ENCODE measurements at regions not wholly inside any gene's neighbourhood (a gene's known extent, or its start where the extent isn't known, plus 50 kb on each side); places are given as distances from the start of the nearest gene placed in this dataset.
A peak's percentile ranks its signal among the peaks of the same experiment; 100 is the strongest.
"Not testable (repeated sequence)": the region's sequence is repeated elsewhere in the genome, so short reads cannot be mapped to it uniquely, and the experiment has no call there.

DNA sequence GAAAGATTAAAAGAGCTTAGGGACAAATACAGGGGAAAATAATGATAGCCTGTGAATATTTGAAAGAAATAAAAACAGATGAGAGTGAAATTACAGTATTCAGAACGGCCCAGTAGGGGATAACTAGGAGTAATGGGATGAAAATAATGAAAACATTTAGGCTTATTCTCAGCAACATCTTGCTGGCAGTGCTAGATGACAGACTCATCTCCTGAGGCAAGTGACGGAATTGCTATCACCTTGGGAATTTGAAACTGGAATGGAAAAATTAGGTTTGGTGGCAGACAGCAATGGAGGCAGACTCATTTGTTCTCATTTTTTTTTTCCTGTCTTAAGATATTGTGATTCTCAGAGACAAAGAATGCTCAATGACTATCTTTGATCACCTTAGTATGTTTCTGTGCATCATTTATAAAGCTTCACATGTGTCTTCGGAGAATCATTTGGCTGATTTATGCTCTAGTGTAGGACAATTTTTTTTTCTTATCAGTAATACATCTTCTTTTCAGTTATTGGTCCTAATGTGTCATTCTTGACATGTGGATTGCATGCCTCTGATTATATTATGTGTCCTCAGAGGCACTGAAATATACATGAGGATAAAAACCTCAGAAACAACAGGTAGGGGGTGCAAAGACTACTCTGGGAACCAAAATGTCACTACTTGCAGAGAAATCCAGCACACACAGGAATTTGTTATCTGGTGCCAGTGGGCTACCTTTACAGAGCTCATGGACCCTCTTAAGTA is 711.7 kb downstream of the EDEM1 start:
- intact Hi-C loops (cut with DNase I): no loop called here
- ATAC-seq (no peak), DNase-seq (ENCODE audit: missing footprints) (no peak)

DNA sequence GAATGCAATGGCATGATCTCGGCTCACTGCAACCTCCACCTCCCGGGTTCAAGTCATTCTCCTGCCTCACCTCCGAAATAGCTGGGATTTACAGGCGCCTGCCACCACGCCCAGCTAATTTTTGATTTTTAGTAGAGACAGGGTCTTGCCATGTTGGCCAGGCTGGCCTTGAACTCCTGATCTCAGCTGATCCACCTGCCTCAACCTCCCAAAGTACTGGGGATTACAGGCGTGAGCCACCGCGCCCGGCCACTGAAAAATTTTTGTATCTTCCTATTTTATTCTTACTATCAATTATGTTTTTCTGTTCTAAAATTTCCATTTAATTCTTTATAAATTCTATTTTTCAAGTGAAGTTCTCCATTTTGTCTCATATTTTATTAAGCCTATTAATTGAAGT is 730.4 kb downstream of the EDEM1 start:
- intact Hi-C loops (cut with DNase I): no loop called here
- DNase-seq (ENCODE audit: missing footprints) (no peak), ATAC-seq (no peak)

DNA sequence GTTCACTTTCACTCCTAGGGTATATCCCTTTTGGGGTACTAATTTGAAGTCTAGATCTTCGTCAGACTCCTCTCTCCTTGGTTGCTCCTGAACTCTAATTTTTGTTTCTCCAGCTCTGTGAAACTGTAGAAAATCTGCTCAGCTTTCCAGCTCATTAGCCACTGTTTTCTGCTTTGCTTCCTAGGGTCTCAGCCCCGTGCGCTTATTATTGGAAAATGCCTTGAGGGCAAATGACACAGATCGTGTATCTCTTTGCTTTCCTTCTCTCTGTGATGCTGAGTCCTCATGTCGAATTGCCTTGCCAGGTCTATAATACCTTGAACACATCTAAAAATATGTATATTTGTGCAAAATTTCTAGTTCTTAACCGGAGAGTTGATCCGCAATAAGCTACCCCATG is 731.1 kb downstream of the EDEM1 start:
- intact Hi-C loops (cut with DNase I): no loop called here
- no peak for DNase-seq (ENCODE audit: missing footprints)
- ATAC-seq: no peak

DNA sequence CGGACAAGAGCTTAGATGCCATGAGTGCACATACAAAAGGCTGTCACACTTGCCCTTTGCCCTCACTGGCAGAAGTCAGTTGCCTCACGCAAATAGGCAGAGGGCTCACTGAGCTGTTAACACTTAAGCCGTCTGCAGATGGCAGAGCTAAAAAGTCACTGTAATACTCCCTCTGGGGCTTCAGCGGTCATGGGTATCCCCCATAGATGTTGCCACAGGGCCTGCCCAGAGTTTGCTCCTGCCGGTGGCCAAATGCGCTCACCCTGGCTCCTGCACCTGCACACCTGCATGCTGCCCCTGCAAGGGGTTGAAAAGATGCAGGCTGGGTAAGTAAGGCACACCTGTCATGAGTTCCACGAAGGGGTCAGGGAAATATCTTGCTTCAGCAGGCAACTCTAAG is 741.5 kb downstream of the EDEM1 start:
- intact Hi-C loops (cut with DNase I): no loop called here
- no peak for ATAC-seq
- DNase-seq (ENCODE audit: missing footprints): no peak

DNA sequence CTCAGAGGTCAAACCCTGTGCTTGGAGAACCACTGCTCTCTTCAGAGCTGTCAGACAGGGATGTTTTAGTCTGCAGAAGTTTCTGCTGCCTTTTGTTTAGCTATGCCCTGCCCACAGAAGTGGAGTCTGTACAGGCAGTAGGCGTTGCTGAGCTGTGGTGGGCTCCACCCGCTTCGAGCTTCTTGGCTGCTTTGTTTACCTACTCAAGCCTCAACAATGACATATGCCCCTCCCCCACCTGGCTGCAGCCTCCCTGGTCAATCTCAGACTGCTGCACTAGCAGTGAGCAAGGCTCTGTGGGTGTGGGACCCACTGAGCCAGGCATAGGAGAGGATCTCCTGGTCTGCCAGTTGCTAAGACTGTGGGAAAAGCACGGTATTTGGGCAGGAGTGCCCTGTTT is 756.6 kb downstream of the EDEM1 start:
- DNase-seq (ENCODE audit: missing footprints); intact Hi-C loops (cut with DNase I); ATAC-seq: not testable (repeated sequence)

DNA sequence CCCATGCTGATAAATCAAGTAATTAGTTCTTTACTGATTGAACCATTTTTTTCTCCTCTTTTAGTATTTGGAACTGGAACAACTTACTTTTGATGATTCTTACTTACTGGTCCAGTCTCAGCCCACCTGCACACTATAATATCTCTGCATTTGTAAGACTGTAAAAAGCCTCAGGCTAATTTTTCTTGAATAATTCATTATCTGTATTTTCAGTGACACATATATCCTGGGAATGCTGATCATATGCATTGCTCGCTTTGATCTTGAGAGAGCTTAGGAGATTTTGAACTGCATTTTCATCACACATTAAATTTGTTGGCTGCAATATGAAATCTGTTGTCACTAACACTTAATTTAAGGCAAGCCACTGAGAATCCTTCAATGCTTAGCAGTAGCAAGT is 760.6 kb downstream of the EDEM1 start:
- no peak for DNase-seq (ENCODE audit: missing footprints)
- intact Hi-C loops (cut with DNase I): no loop called here
- no peak for ATAC-seq

DNA sequence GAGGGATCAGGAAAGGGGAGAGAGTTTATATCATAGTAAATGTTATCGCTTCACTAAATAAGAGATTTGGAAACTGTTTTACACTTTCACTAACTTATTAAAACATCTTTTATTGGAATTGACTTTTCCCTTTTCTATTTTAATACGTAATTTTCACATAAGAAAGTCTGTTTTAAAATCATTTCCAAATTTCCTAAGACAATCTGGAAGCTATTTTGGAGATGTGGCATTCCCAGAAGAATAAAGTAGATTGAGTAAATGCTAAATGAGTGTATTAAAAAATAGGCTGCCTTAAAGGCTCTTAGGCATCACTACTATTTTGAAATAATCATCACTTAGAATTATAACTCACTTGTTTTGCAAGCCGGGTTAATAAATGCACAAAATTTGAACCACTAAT is 763.5 kb downstream of the EDEM1 start:
- no peak for ATAC-seq
- intact Hi-C loops (cut with DNase I): no loop called here
- DNase-seq (ENCODE audit: missing footprints): no peak

DNA sequence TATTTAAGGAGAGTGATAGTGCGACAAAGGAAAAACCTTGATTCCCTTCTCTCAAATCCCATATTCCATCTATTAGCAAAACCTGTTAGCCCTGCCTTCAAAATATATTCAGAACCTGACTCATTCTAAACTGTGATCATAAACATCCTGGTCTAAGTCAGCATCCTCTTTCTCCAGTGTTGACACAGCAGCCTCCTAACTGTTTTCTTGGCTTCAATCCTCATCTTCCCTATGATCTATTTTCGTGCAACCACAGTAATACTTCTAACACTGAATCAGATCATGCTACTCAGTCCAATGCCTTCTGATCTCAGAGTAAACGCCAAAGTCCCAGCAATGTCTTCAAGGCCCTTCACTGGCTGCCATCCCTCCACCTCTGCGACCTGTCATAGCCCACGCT is 785.1 kb downstream of the EDEM1 start:
- intact Hi-C loops (cut with DNase I): no loop called here
- DNase-seq (ENCODE audit: missing footprints): no peak
- ATAC-seq: no peak

DNA sequence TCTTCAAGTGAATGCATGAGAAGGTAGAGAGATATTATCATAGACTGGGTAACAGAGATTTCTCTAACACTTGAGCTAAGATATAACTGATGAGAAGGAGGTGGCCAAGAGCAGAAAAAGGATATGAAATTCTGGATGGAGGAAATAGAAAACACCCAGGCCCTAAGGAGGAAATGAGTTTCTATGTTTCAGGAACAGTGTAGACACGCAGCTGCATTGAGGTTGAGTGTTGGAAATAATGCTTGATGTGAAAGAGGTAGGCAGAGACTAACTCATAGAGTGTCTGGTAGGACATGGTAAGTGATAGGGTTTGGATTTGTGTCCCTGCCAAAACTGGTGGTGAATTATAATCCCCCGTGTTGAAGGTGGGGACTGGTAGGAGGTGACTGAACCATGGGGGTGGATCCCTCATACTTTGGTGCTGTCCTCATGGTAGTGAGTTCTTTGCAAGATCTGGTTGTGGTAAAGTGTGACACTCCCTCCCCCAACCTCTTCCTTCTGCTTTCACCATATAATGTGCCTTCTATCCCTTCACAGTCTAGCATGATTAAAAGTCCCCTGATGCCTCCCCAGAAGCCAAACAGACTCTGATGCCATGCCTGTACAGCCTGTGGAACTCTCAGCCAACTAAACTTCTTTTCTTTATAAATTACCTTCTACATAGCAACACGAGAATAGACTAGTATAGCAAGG is 787.3 kb downstream of the EDEM1 start:
- intact Hi-C loops (cut with DNase I): no loop called here
- peak; percentile 64 for ATAC-seq

DNA sequence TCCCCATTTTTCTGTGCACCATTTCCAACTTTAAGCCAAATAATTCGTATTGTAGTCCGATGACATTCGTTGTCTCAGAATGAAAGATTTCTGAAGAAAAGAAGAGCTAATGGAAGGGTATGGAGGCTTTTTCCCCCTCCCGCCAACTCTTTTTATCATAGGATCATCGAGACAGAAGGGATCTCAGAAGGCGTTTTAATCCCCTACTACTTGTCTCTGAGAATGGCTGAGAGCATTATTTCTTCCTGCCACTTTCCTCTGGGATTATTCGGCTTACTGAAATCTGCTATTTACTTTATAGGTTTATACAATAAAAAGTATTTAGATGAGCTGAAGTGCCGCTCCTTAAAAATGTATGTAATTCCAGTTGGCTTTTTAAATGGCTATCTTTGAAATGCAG is 789.8 kb downstream of the EDEM1 start:
- ATAC-seq (no peak), DNase-seq (ENCODE audit: missing footprints) (no peak)
- intact Hi-C loops (cut with DNase I): no loop called here

More for the DNA sequence above, 787.3 kb downstream of the EDEM1 start:
- no peak for DNase-seq (ENCODE audit: missing footprints)

DNA sequence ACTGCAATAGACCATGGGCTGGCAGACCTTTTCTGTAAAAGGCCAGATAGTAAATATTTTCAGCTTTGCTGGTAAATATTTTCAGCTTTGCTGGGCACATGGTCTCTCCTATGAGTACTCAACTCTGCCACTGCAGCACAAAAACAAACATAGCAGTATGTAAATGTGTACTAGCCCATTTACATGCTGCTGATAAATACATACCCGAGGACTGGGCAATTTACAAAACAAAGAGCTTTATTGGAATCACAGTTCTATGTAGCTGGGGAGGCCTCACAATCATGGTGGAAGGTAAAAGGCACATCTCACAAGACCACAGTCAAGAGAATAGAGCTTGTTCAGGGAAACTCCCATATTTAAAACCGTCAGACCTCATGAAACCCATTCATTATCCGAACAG is 793.0 kb downstream of the EDEM1 start:
- ATAC-seq: no peak
- DNase-seq (ENCODE audit: missing footprints): no peak
- intact Hi-C loops (cut with DNase I): no loop called here

DNA sequence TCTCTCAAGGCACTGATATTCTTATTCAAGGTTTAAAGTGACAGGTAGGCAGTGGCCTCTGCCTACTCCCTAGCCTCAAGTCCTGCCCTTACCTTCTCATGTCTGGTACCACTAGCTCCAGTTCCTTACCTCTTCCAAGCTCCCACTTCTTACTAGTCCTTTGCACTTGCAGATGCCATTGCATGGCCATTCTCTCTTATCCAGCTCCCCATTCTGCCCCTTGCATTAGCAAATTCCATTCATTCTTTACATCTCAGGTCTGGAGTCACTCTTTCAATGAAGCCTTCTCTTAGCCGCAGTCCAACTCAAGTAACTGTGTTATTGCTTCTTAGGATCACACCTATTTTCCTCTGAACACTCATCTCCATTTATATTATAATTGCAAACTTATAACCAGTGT is 807.1 kb downstream of the EDEM1 start:
- ATAC-seq: no peak
- DNase-seq (ENCODE audit: missing footprints): no peak
- intact Hi-C loops (cut with DNase I): no loop called here

DNA sequence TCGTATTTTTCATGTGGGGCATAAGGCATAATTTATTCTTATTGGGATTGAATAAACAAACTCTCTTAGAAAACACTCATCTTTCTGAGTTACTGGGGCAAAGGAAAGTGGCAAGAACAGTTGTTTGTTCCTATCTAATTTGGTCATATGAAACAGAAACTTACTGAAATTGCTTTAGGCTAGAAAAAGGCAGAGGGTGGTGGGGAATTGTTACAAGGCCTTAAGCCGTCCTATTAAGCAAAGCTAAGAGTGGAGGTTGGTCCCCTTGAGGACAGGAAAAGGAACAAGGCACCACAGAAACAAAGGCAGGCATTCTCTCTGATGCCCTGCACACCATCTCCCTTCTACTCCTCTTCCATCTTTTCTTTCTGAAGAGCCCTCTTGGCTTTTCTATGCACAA is 830.9 kb downstream of the EDEM1 start:
- no peak for DNase-seq (ENCODE audit: missing footprints)
- intact Hi-C loops (cut with DNase I): no loop called here
- no peak for ATAC-seq

DNA sequence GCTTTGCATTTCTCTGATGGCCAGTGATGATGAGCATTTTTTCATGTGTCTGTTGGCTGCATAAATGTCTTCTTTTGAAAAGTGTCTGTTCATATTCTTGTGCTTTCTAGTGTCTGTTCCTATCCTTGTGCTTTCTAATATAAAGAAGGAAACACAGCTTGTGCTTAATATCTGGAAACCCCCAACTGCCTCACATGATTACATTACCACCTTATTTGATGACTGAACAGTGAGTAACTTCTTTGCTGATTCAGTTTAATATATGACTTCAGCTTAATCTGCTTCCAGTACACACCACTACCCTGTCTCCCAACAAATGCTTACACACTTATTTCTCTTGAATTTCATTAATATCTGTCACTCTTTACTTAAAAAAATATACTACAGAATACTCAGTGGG is 835.1 kb downstream of the EDEM1 start:
- ATAC-seq (no peak), DNase-seq (ENCODE audit: missing footprints) (no peak)
- intact Hi-C loops (cut with DNase I): no loop called here

DNA sequence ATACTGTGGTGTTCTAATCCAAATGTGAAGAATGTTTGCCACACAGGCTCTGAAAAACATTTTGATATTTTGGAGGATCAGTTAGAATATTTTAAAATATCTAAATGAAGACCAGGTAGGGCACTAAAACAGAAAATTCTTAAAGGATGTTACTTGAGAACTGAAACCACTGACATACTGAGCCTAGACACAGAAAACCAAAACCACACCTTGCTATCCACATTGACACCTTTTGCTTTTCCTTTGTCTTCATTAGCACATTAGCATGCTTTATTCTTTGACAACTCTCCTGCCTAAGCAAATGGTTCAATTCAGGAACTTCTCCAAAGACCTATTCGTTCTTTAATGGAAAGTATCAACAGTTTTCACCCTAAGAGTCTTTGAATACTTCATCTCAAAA is 835.9 kb upstream of the GRM7 start:
- no peak for ATAC-seq
- no peak for DNase-seq (ENCODE audit: missing footprints)
- intact Hi-C loops (cut with DNase I): no loop called here

DNA sequence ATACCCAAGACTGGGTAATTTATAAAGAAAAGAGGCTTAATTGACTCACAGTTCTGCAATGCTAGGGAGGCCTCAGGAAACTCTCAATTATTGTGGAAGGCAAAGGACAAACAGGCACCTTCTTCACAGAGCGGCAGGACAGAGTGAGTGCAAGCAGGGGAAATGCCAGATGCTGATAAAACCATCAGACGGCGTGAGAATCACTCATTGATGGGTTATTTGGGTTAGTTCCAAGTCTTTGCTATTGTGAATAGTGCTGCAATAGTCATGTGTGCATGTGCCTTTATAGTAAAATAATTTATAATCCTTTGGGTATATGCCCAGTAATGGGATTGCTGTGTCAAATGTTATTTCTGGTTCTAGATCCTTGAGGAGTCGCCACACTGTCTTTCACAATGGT is 830.3 kb upstream of the GRM7 start:
- ATAC-seq; DNase-seq (ENCODE audit: missing footprints); intact Hi-C loops (cut with DNase I): not testable (repeated sequence)

DNA sequence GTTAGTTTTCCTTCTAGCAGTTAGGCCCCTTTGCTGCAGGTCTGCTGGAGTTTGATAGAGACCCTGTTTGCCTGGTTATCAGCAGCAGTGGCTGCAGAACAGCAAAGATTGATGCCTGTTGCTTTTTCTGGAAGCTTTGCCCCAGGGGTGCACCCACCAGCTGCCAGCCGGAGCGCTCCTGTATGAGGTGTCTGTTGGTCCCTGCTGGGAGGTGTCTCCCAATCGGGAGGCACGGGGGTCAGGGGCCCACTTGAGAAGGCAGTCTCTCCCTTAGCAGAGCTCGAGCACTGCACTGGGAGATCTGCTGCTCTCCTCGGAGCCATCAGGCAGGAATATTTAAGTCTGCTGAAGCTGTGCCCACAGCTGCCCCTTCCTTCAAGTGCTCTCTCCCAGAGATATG is 825.3 kb upstream of the GRM7 start:
- intact Hi-C loops (cut with DNase I): no loop called here
- ATAC-seq (no peak), DNase-seq (ENCODE audit: missing footprints) (no peak)

DNA sequence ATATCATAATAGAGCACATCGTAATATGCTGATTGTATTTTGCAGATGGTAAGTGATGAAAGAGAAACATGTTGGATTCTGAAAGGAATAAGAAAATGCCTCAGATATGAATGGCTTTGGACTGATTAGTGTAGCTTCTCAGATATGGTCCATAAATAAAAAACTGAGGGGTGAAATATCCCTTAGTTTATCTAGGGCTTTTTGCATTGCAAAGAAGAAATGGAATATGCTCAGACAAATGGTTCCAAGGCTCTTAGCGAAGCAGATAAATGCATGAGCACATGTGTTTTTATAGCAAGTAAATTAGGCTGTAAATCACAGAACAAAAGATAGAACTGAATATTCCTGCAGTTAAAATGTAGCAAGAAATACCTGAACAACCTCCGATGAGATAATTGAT is 820.9 kb upstream of the GRM7 start:
- no peak for DNase-seq (ENCODE audit: missing footprints)
- intact Hi-C loops (cut with DNase I): no loop called here
- ATAC-seq: no peak

DNA sequence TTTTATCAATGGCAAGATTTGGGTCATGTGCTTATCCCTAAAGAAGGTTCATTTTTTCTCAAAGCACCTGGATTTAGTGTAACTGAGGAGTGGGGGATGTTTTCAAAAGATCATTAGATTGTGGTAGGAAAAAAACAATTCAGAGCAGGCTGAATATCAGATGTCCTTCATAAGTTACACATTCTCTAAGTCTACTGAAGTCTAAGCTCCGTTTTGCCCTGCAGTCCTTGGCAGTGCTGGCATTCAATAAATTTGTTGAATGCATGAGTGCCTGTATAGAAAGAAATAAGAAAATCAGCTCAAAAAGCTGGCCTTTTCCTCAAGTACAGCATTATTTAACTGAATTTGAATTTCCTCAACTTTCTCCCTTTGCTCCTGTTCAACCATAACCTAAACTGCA is 819.0 kb upstream of the GRM7 start:
- DNase-seq (ENCODE audit: missing footprints) (no peak), ATAC-seq (no peak)
- intact Hi-C loops (cut with DNase I): no loop called here

DNA sequence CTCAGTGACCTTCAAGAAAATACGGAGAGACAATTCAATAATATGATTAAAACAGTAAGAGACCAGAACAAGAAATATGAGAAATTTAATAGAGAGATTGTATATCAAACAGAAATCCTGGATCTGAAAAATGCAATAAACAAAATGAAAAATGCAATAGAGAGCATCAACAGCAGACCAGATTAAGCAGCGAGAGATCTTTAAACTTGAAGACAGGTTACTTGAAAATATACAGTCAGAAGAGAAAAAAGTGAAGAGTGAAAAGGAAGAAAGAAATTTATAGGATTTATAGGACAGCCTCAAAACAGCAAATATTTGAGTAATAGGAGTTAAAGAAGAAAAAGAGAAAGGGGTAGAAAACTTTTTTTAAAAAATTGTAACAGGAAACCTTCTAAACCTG is 813.9 kb upstream of the GRM7 start:
- ATAC-seq (no peak), DNase-seq (ENCODE audit: missing footprints) (no peak)
- intact Hi-C loops (cut with DNase I): no loop called here

DNA sequence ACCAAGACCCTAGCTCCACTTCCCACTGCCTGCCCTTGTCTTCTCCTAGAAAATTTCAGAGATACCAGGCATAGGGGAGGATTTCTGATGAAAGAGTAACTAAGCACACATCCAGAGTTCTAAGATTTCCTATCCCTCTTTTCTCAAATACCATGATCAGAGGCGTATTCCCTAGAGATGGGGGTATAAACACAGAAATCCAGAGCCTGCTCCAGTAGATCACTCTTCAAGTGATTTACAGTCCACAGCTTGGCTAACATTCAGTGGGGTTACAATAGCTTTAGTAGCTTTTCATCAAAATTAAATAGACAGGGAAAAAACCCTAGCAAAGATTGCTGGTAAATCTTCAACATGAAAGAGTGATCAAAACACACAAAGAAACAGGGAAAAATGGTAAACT is 800.7 kb upstream of the GRM7 start:
- intact Hi-C loops (cut with DNase I): no loop called here
- ATAC-seq (no peak), DNase-seq (ENCODE audit: missing footprints) (no peak)

Measured in Right ventricle myocardium inferior (tissue), 1 donor.